Epidermal melanocyte (primary cell): ENCODE measurements at regions not wholly inside any gene's neighbourhood (a gene's known extent, or its start where the extent isn't known, plus 50 kb on each side); places are given as distances from the start of the nearest gene placed in this dataset.
"Not testable (repeated sequence)": the region's sequence is repeated elsewhere in the genome, so short reads cannot be mapped to it uniquely, and the experiment has no call there.

Experiments used
- DNase-seq: peaks from one replicate; pipeline ENCODE4 v3.0.0; 2011; ENCODE audit warnings: low spot score; ENCODE audit not compliant: insufficient read length

DNA sequence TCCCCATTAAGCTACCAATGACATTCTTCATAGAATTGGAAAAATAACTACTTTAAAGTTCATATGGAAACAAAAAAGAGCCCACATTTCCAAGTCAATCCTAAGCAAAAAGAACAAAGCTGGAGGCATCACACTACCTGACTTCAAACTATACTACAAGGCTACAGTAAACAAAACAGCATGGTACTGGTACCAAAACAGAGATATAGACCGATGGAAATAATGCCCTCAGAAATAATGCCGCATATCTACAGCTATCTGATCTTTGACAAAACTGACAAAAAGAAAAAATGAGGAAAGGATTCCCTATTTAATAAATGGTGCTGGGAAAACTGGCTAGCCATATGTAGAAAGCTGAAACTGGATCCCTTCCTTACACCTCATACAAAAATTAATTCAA lies 1520.7 kb upstream of the TPTE start:
- not testable (repeated sequence) for DNase-seq

GRCh38 chr21:9001890-9002663 lies 1519.3 kb upstream of the TPTE start:
- not testable (repeated sequence) for DNase-seq

- DNase-seq, result not testable (repeated sequence)
These were observed 1517.2 kb upstream of the TPTE start for GRCh38 chr21:9003909-9004814.

DNA sequence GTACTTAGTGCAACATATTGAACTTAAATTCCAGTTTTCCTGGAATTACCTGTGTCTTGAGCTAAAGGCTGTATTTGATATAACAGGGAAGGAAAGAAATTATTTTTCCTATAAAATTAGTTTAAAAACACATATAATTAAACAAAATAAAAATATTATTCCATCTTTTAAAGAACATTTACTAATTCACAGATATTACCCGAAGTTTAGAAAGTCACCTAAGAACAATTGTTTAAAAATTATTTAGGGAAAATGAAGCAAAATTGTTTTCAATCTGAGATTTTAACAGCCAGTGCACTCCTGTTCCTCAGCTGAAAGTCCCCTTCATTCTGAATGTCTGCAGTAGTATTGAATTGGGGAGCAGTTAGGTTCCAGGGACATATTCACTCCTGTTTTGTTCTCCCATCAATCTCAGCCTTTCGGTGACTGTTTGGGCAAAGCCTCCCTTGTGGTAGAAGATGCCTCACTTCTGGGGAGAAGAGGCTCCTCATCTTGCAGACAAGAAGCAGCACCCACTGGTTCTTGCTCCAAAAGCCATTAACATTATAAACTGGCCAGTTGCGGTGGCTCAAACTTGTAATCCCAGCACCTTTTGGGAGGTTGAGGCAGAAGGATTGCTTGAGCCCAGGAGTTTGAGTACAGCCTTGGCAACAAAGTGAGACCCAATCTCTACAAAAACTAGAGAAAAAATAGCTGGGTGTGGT lies 1516.4 kb upstream of the TPTE start:
- DNase-seq, result not testable (repeated sequence)

- not testable (repeated sequence) for DNase-seq
These were observed 1515.7 kb upstream of the TPTE start for GRCh38 chr21:9005671-9006070.

DNA sequence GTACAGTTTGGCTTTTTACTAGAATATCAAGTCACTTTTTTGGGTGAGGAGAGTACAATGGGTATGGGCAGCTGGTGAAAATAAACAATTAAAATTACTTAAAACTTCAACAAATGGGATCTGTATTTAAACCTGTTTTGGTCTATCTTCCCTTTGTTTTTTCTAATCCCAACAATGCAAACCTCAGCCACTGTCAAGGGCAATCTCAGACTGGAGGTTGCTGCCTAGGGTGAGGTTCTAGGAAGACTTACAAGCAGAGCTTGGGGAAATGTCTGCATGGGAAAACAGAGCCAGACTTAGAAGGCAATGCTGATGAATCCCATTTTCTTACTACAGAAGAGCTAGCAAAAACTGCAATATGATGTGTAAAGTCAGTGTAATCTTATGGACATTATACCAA lies 1515.3 kb upstream of the TPTE start:
- DNase-seq, result not testable (repeated sequence)

DNA sequence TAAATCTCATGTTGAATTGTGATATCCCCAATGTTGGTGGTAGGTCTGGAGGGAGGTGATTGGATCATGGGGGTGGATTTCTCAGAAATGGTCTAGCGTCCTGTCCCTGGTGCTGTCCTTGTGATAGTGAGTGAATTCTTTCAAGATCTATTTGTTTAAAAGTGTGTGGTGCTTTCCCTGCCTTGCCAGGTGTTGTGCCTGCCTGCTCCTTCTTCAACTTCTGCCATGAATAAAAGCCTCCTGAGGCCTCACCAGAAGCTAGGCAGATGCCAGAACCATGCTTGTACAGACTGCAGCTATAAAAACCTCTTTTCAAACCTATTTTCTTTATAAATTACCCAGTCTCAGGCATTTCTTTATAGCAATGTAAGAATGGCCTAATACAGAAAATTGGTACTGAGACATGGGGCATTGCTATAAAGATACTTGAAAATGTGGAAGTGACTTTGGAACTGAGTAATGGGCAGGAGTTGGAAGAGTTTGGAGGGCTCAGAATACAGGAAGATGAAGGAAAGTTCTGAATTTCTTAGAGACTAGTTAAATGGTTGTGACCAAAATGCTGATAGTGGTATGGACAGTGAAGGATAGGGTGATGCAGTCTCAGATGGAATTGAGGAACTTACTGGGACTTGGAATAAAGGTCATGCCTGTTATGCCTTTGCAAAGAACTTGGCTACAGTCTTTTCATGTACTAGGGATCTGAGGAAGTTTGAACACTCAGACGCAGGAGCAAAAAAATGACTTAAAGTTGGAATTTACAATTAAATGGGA lies 1514.6 kb upstream of the TPTE start:
- DNase-seq, result not testable (repeated sequence)

DNA sequence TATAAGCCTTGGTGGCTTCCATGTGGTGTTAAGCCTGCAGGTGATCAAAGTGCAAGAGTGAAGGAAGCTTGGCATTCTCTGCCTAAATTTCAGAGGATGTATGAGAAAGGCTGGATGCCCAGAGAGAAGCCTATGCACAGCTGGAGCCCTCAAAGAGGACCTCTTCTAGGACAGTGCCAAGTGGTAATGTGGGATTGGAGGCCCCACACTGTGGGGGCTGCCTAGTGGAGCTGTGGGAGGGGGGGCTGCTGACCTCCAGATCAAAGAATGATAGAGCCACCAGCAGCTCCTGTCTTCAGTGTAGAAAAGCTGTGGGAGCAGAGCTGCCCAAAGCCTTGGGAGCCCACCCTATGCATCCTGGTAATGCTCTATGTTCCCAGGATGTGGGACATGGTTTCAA lies 1512.7 kb upstream of the TPTE start:
- no peak for DNase-seq

- not testable (repeated sequence) for DNase-seq
These were observed 1511.9 kb upstream of the TPTE start for GRCh38 chr21:9009267-9010016.

- peak; percentile 15 for DNase-seq
These were observed 1511.1 kb upstream of the TPTE start for GRCh38 chr21:9010121-9010795.

GRCh38 chr21:9010936-9011890 lies 1510.2 kb upstream of the TPTE start:
- DNase-seq, result not testable (repeated sequence)

- not testable (repeated sequence) for DNase-seq
These were observed 1509.5 kb upstream of the TPTE start for GRCh38 chr21:9011916-9012315.

- DNase-seq, result peak; percentile 11
These were observed 1507.7 kb upstream of the TPTE start for GRCh38 chr21:9013502-9014242.

DNA sequence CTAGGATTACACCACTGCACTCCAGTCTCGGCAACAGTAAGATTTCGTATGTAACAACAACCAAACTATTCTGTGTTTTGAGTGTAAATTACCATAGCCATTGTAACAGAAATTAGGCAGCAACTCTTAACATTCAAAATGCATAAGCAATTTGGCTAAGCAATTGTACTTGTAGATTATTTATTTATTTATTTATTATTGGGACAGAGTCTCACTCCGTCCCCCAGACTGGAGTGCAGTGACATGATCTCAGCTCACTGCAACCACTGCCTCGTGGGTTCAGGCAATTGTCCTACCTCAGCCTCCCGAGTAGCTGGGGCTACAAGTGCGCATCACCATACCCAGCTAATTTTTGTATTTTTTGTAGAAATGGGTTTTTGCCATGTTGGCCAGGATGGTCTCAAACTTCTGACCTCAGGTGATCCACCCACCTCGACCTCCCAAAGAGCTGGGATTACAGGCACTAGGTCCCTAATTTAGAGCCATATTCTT lies 1507.1 kb upstream of the TPTE start:
- not testable (repeated sequence) for DNase-seq

- not testable (repeated sequence) for DNase-seq
These were observed 1505.7 kb upstream of the TPTE start for GRCh38 chr21:9015483-9016197.

DNA sequence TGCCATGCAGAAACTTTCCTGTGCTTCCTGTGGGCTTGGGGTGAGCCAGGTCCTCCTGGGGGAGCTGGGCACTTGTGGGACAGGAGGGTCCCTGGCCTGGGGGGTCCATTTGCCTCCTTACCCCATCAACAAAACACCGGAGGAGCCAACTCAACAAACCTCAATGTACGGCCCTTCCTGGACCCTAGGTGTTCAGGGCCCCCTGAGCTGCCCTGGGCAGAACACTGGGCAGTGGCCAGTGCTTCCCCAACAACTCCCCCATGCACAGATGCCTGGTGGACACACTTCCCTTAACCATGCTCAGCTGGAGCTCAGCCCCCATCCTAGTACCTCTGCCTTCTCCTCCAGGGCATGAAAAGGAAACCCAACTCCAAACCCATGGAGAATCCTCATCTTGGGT lies 1504.2 kb upstream of the TPTE start:
- not testable (repeated sequence) for DNase-seq

- not testable (repeated sequence) for DNase-seq
These were observed 1502.6 kb upstream of the TPTE start for GRCh38 chr21:9018731-9019253.
